GM23338 (cell line): ENCODE measurements at regions not wholly inside any gene's neighbourhood (a gene's known extent, or its start where the extent isn't known, plus 50 kb on each side); places are given as distances from the start of the nearest gene placed in this dataset.

ENCODE experiments used
- CREB1 ChIP-seq: fragments of 250-450 bp; sonication (Bioruptor Pico); IDR thresholded peaks from 2 replicates; pipeline ENCODE4 v1.5.0; 2020; ENCODE audit warnings: low read depth, mild to moderate bottlenecking, moderate library complexity
- NANOG ChIP-seq: IDR thresholded peaks from 2 replicates; pipeline ENCODE4 v1.6.1; 2016; ENCODE audit warnings: antibody characterized with exemption, borderline replicate concordance
- ZNF114 ChIP-seq: fragments of 250-450 bp; sonication (Bioruptor Pico); IDR thresholded peaks from 2 replicates; pipeline ENCODE4 v1.5.0; 2020; ENCODE audit warnings: mild to moderate bottlenecking, moderate library complexity
- TF ChIP-seq, protein P1 (sequence below): fragments of 250-450 bp; sonication (Bioruptor Pico); IDR thresholded peaks from 2 replicates; pipeline ENCODE4 v1.5.0; 2020; ENCODE audit warnings: mild to moderate bottlenecking, moderate library complexity
- TF ChIP-seq, protein P2 (sequence below): IDR thresholded peaks from one replicate; pipeline ENCODE4 v1.6.1; 2018; ENCODE audit warnings: antibody characterized with exemption; ENCODE audit not compliant: unreplicated experiment
- TF ChIP-seq, protein P3 (sequence below): IDR thresholded peaks from 2 replicates; pipeline ENCODE4 v1.6.1; 2016; ENCODE audit warnings: antibody characterized with exemption

DNA sequence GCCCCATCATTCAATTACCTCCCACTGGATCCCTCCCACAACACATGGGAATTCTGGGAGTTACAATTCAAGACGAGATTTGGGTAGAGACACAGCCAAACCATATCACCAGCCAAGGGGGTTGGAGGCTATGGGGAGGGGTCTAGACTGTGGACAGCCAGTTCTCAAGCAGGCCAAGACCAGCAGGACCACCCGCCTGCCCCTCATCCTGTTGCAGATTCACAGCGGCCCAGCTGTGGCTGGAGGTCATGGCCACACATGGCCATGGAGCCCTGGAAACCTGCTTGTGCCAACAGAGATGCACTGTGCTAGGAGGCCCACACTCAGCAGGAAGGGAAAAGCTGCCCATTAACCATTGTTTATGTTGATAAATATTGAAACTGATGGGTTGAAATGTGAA lies 240.5 kb downstream of the TTLL2 start (continued):
- TF ChIP-seq, protein P1, sequence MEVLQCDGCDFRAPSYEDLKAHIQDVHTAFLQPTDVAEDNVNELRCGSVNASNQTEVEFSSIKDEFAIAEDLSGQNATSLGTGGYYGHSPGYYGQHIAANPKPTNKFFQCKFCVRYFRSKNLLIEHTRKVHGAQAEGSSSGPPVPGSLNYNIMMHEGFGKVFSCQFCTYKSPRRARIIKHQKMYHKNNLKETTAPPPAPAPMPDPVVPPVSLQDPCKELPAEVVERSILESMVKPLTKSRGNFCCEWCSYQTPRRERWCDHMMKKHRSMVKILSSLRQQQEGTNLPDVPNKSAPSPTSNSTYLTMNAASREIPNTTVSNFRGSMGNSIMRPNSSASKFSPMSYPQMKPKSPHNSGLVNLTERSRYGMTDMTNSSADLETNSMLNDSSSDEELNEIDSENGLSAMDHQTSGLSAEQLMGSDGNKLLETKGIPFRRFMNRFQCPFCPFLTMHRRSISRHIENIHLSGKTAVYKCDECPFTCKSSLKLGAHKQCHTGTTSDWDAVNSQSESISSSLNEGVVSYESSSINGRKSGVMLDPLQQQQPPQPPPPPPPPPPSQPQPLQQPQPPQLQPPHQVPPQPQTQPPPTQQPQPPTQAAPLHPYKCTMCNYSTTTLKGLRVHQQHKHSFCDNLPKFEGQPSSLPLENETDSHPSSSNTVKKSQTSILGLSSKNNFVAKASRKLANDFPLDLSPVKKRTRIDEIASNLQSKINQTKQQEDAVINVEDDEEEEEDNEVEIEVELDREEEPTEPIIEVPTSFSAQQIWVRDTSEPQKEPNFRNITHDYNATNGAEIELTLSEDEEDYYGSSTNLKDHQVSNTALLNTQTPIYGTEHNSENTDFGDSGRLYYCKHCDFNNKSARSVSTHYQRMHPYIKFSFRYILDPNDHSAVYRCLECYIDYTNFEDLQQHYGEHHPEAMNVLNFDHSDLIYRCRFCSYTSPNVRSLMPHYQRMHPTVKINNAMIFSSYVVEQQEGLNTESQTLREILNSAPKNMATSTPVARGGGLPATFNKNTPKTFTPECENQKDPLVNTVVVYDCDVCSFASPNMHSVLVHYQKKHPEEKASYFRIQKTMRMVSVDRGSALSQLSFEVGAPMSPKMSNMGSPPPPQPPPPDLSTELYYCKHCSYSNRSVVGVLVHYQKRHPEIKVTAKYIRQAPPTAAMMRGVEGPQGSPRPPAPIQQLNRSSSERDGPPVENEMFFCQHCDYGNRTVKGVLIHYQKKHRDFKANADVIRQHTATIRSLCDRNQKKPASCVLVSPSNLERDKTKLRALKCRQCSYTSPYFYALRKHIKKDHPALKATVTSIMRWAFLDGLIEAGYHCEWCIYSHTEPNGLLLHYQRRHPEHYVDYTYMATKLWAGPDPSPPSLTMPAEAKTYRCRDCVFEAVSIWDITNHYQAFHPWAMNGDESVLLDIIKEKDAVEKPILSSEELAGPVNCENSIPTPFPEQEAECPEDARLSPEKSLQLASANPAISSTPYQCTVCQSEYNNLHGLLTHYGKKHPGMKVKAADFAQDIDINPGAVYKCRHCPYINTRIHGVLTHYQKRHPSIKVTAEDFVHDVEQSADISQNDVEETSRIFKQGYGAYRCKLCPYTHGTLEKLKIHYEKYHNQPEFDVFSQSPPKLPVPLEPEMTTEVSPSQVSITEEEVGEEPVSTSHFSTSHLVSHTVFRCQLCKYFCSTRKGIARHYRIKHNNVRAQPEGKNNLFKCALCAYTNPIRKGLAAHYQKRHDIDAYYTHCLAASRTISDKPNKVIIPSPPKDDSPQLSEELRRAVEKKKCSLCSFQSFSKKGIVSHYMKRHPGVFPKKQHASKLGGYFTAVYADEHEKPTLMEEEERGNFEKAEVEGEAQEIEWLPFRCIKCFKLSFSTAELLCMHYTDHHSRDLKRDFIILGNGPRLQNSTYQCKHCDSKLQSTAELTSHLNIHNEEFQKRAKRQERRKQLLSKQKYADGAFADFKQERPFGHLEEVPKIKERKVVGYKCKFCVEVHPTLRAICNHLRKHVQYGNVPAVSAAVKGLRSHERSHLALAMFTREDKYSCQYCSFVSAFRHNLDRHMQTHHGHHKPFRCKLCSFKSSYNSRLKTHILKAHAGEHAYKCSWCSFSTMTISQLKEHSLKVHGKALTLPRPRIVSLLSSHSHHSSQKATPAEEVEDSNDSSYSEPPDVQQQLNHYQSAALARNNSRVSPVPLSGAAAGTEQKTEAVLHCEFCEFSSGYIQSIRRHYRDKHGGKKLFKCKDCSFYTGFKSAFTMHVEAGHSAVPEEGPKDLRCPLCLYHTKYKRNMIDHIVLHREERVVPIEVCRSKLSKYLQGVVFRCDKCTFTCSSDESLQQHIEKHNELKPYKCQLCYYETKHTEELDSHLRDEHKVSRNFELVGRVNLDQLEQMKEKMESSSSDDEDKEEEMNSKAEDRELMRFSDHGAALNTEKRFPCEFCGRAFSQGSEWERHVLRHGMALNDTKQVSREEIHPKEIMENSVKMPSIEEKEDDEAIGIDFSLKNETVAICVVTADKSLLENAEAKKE (CRISPR knock-in tag), result no peak
- TF ChIP-seq ZNF114 (CRISPR knock-in tag) (no peak), NANOG (no peak), CREB1 (CRISPR knock-in tag) (no peak)
- TF ChIP-seq, protein P2, sequence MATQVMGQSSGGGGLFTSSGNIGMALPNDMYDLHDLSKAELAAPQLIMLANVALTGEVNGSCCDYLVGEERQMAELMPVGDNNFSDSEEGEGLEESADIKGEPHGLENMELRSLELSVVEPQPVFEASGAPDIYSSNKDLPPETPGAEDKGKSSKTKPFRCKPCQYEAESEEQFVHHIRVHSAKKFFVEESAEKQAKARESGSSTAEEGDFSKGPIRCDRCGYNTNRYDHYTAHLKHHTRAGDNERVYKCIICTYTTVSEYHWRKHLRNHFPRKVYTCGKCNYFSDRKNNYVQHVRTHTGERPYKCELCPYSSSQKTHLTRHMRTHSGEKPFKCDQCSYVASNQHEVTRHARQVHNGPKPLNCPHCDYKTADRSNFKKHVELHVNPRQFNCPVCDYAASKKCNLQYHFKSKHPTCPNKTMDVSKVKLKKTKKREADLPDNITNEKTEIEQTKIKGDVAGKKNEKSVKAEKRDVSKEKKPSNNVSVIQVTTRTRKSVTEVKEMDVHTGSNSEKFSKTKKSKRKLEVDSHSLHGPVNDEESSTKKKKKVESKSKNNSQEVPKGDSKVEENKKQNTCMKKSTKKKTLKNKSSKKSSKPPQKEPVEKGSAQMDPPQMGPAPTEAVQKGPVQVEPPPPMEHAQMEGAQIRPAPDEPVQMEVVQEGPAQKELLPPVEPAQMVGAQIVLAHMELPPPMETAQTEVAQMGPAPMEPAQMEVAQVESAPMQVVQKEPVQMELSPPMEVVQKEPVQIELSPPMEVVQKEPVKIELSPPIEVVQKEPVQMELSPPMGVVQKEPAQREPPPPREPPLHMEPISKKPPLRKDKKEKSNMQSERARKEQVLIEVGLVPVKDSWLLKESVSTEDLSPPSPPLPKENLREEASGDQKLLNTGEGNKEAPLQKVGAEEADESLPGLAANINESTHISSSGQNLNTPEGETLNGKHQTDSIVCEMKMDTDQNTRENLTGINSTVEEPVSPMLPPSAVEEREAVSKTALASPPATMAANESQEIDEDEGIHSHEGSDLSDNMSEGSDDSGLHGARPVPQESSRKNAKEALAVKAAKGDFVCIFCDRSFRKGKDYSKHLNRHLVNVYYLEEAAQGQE, result no peak
- TF ChIP-seq, protein P3, sequence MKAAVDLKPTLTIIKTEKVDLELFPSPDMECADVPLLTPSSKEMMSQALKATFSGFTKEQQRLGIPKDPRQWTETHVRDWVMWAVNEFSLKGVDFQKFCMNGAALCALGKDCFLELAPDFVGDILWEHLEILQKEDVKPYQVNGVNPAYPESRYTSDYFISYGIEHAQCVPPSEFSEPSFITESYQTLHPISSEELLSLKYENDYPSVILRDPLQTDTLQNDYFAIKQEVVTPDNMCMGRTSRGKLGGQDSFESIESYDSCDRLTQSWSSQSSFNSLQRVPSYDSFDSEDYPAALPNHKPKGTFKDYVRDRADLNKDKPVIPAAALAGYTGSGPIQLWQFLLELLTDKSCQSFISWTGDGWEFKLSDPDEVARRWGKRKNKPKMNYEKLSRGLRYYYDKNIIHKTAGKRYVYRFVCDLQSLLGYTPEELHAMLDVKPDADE, result no peak
